LNCAP (cell line): ENCODE measurements at regions not wholly inside any gene's neighbourhood (a gene's known extent, or its start where the extent isn't known, plus 50 kb on each side); places are given as distances from the start of the nearest gene placed in this dataset.

ENCODE experiments used
- TF ChIP-seq, protein P1 (sequence below): fragments of 450-650 bp; IDR thresholded peaks from 2 replicates; pipeline ENCODE4 v1.5.1; 2017; ENCODE audit warnings: mild to moderate bottlenecking

DNA sequence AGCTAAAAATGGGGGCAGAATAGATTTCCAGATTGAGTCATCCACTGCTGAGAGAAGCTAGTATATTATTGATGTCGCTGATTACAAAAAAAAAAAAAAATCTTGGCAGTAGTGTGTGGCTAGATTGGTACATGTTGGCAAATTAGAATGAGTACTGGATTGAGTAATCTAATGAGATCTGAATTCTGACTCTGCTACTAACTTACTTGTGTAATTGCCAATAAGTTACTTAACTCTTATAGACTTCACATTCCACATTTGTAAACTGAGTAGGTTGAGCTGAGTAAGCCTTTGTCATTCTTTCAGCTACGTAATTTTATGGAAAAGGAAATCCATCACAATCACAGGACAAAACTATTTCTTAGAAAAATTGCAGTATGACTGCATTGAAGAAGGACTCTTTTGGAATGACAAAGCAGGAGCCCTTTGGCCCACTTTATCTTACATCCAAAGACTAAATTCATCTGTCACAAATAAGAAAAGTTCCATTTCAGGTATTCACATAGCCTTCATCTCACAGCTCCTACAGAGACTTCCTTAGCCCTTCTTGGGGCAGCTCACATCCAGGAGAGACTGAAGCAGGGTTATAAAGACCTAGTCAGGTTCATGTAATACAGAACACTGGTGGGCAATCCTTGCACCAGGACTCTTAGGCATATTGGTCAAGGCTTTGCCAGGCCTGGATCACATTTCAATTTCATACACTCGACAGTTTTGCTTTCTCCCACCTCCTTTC is 197.3 kb upstream of the CPNE8 start:
- TF ChIP-seq, protein P1, sequence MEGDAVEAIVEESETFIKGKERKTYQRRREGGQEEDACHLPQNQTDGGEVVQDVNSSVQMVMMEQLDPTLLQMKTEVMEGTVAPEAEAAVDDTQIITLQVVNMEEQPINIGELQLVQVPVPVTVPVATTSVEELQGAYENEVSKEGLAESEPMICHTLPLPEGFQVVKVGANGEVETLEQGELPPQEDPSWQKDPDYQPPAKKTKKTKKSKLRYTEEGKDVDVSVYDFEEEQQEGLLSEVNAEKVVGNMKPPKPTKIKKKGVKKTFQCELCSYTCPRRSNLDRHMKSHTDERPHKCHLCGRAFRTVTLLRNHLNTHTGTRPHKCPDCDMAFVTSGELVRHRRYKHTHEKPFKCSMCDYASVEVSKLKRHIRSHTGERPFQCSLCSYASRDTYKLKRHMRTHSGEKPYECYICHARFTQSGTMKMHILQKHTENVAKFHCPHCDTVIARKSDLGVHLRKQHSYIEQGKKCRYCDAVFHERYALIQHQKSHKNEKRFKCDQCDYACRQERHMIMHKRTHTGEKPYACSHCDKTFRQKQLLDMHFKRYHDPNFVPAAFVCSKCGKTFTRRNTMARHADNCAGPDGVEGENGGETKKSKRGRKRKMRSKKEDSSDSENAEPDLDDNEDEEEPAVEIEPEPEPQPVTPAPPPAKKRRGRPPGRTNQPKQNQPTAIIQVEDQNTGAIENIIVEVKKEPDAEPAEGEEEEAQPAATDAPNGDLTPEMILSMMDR = no peak

DNA sequence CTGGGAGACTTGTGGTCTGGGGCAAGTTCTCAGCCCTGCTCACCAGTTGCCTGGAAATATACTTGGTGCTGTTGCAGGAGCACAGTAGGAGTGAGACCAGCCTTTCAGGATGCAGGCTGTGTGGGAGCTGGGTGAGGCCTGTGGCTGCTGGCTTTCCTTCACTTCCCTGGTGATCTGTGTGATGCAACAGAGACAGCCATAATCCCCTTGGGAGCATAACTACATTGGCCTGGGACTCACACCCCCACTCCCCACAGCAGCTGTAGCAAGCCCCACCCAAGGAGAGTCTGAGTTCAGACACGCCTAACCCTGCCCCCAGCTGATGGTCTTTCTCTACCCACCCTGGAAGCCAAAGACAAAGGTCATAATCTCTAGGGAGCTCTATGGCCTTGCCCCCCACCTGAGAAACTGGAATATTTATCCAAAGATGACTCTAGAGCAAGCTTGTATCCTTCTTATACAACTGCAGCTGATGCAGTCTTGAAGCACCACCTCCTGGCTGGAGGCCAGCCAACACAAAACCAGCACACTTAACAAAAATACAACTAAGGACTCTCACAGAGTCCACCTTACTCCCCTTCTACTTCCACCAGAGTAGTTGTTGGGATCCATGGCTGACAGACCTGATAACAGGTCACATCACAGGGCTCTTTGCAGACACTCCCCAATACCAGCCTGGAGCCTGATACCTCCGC is 190.4 kb upstream of the CPNE8 start:
- TF ChIP-seq, protein P1 = no peak

DNA sequence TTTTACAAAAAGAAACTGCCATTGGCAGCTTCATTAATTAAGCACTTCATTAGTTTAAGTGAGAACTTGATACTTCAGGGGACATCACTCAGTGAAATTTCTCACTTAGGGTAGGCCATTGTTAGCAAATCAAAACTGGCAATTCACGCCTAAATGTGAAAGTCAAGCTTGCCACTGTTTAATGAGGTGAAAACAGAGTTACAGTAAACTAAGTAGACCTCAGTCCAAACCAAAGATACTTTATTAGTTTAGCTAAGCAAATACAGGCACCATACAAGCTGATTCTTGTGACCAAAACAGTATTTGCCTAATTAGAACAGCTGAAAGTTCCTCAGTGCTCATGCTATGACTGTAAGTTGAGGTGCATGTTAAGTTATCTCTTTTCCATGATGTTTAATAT is 176.5 kb upstream of the CPNE8 start:
- TF ChIP-seq, protein P1 = no peak

DNA sequence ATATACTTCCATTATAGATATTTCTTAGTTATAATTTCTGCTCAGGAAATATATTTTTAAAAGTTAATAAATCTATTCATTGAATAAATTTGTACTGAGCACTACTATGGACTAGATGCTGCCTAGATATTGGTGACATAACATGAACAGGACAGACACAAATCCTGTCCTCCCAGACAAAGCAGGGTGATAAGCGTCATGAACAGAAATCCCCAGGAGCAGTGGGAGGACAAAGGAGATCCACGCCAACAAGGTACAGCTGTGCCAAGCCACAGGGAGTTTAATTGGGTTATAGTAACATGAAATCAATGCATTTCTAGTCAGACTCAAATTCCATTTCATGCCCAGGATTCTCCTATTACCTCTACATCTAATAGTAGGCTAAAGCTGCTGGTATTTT is 171.8 kb upstream of the CPNE8 start:
- TF ChIP-seq, protein P1 = no peak

DNA sequence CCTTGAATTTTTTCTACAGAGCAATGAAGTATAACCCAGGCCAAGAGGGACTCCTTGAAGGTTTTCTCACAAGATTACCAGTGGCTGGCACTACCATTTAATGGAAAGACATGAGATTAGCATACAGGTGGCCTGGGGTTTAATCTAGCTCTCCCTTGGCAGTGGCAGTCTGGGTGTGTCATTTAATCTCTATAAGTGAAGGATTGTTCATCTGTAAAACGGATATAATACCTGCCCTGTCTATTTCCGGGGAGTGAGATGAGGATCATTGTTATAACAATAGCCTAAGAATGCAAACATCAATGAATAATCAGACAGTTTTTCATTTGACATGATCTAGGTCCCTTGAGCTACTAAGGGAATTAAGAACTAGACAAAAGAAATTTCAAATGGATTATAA is 168.7 kb upstream of the CPNE8 start:
- TF ChIP-seq, protein P1 = no peak

DNA sequence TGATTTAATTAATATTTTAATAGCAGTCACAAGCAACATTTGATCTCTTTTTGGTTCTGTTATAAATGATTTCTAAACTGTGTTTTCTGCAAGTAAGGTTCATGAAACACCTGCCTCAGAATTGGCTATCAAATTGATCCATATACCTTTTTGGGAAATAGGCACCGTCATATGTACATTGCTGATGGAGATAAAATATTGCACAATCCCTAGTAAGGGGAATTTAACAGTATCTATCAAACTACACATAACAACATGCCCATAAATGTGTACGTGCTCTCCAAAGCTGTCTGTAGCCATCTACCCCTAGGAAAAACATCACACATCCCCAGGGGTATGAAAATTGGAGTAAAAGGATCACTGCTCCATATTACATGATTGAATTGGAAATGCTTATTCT is 167.3 kb upstream of the CPNE8 start:
- TF ChIP-seq, protein P1 = no peak

DNA sequence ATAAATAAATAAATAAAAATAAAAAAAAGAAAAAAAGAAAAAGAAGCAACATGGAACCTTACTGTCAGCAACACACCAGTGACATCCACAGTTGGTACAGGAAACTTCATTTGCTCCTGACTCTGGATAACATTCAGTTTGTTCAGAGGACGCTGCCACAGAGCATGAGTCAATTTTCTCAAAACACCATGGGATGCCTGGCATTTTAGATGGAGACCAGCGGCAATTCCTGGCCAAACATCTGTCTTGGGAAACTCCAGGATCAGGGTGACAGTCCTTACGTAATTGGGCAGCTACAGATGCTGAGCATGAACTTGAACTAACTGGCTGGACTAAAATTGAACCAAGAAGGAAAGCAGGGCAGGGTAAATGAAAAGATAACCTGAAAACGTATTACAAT is 166.2 kb upstream of the CPNE8 start:
- TF ChIP-seq, protein P1 = no peak
